Gastrocnemius medialis (tissue), 4 donors: ENCODE measurements at regions not wholly inside any gene's neighbourhood (a gene's known extent, or its start where the extent isn't known, plus 50 kb on each side); places are given as distances from the start of the nearest gene placed in this dataset.

Experiments used
- POLR2A ChIP-seq, 2 donors: fragments of 450-650 bp; IDR thresholded peaks; one replicate each; pipeline ENCODE4 v1.6.1; 2017; ENCODE audit warnings: antibody characterized with exemption in 2 of 2, mild to moderate bottlenecking in 2 of 2, moderate library complexity in 2 of 2
- TF ChIP-seq, protein P1 (sequence below), 5 experiments: fragments of 450-650 bp in 3 of 5; fragments of 200-600 bp in 2 of 5; sonication (generic) in 2 of 5; IDR thresholded peaks in 4 of 5; conservative IDR thresholded peaks in 1 of 5; 1 replicate in 4 of 5; 2 replicates in 1 of 5; pipeline ENCODE4 v1.5.1; 2016 to 2019; ENCODE audit warnings: antibody characterized with exemption in 5 of 5, mild to moderate bottlenecking in 3 of 5, moderate library complexity in 3 of 5

- TF ChIP-seq POLR2A (IDR thresholded peaks at IDR 0.05) = no peak
- TF ChIP-seq, protein P1, sequence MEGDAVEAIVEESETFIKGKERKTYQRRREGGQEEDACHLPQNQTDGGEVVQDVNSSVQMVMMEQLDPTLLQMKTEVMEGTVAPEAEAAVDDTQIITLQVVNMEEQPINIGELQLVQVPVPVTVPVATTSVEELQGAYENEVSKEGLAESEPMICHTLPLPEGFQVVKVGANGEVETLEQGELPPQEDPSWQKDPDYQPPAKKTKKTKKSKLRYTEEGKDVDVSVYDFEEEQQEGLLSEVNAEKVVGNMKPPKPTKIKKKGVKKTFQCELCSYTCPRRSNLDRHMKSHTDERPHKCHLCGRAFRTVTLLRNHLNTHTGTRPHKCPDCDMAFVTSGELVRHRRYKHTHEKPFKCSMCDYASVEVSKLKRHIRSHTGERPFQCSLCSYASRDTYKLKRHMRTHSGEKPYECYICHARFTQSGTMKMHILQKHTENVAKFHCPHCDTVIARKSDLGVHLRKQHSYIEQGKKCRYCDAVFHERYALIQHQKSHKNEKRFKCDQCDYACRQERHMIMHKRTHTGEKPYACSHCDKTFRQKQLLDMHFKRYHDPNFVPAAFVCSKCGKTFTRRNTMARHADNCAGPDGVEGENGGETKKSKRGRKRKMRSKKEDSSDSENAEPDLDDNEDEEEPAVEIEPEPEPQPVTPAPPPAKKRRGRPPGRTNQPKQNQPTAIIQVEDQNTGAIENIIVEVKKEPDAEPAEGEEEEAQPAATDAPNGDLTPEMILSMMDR (IDR thresholded peaks at IDR 0.05 in 4 of 5, conservative IDR thresholded peaks at IDR 0.05 in 1 of 5) = no peak
These were observed 74.1 kb downstream of the PLEKHG1 start for GRCh38 chr6:150673720-150674346.
